A673 (cell line): ENCODE measurements at regions not wholly inside any gene's neighbourhood (a gene's known extent, or its start where the extent isn't known, plus 50 kb on each side); places are given as distances from the start of the nearest gene placed in this dataset.

ENCODE experiments used
- EZH2 ChIP-seq: fragments of 200-600 bp; sonication (generic); IDR thresholded peaks from 2 replicates; pipeline ENCODE4 v1.6.1; 2017; ENCODE audit warnings: borderline replicate concordance, low read depth, mild to moderate bottlenecking, mixed read lengths, antibody characterized with exemption, low read length; ENCODE audit not compliant: poor library complexity, severe bottlenecking
- TF ChIP-seq, protein P1 (sequence below): fragments of 300-800, 200-600 bp; sonication (generic); conservative IDR thresholded peaks from 2 replicates; pipeline ENCODE4 v1.5.1; 2017; ENCODE audit warnings: low read depth, mild to moderate bottlenecking, antibody characterized with exemption, low read length, moderate library complexity, mixed read lengths

DNA sequence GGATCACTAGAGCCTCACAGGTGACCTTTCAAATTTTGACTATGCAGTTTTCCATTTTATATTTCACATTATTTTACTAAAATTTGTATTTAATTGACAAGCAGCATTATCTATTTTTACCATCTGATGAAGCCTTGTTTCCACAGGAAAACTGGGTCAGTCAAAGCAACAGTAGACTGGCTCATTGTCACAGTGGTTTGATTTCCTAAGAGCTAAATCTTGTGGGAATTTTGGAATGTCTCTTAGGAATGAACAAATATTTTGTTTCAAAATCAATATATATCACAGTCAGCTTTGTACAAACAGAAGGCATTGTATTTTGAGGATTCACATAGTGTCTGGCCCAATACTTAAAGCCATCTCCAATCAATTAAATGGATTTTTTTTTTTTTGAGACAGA, 152.6 kb upstream of the RNPC3 start:
- TF ChIP-seq, protein P1, sequence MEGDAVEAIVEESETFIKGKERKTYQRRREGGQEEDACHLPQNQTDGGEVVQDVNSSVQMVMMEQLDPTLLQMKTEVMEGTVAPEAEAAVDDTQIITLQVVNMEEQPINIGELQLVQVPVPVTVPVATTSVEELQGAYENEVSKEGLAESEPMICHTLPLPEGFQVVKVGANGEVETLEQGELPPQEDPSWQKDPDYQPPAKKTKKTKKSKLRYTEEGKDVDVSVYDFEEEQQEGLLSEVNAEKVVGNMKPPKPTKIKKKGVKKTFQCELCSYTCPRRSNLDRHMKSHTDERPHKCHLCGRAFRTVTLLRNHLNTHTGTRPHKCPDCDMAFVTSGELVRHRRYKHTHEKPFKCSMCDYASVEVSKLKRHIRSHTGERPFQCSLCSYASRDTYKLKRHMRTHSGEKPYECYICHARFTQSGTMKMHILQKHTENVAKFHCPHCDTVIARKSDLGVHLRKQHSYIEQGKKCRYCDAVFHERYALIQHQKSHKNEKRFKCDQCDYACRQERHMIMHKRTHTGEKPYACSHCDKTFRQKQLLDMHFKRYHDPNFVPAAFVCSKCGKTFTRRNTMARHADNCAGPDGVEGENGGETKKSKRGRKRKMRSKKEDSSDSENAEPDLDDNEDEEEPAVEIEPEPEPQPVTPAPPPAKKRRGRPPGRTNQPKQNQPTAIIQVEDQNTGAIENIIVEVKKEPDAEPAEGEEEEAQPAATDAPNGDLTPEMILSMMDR, result no peak
- no peak for TF ChIP-seq EZH2
